Activated CD4-positive, CD25-positive, alpha-beta regulatory T cell treated with anti-CD3 and anti-CD28 coated beads, Interleukin-2, amount 50 U/mL, for 16 hours (primary cell): ENCODE measurements at regions not wholly inside any gene's neighbourhood (a gene's known extent, or its start where the extent isn't known, plus 50 kb on each side); places are given as distances from the start of the nearest gene placed in this dataset.

Experiments used
- DNase-seq: peaks from one replicate; pipeline ENCODE4 v3.0.0-alpha.2; 2020; ENCODE audit warnings: low read depth, low spot score

DNA sequence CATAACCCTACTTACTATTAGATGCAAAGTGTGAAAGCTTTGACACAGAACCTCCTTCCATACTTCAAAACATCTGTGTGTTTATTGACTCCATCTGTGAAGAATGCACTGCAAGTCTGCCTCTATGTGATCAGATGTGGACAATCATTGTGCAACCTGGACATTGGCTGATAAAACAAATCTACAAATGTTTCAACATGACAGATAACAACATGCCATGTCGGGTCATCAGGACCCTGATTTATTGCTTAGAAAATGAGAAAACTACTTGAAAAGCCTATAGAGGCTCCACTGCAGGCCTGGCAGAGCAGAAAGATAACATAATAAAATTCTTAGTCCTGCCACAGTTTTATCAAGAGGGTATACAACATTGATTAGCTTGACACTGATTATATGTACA, 1286.4 kb downstream of the GRIK2 start:
- no peak for DNase-seq

DNA sequence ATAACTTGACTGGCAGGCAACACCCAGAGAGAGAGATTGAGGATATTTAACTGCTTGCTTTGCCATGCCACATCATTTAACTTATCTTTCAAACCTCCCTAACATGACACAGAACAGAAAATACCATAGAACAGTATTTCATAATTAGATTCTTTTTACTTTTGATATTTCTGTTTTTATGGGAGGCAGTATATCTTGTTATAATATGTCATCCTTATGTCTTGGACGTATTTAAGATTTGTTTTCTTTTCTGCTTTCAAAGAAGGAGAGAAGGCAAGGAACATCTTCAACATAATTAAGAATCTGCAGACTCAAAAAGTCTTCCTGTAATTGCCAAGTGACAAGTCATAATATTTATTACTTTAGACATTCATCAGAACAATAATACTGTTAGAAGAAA, 1283.7 kb downstream of the GRIK2 start:
- no peak for DNase-seq

DNA sequence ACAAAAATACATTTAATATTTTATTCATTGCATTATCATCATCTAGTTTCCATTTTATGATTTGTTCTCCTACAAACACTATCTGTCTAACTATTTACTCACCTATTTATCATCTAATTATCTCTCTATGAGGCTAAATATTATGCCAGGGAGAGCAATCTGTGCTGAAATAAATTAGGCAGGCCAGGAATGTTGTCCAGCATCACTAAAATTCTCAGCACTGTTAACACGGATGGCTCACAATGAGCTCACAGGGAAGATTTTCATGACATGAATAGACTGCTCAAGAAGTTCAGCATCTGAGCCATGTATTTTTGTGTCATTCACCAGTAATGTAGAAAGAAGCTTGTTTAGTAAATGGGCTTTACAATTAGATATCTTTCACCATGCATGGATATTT, 1277.2 kb downstream of the GRIK2 start:
- DNase-seq = no peak

DNA sequence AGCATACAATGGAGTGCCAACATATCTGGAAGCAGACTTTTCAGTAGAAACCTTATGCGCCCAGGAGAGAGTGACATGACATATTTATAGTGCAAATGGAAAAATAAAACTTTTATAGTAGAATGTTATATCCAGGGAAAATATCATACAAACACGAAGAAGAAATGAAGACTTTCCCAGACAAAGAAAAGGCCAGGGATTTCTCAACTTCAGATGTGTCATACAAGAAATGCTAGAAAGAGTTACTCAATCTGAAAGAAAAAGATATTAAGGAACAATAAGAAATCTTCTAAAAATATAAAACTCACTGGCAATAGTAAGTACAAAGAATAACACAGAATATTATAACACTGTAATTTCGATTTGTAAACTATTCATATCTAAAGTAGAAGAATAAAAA, 1269.3 kb downstream of the GRIK2 start:
- DNase-seq = no peak

DNA sequence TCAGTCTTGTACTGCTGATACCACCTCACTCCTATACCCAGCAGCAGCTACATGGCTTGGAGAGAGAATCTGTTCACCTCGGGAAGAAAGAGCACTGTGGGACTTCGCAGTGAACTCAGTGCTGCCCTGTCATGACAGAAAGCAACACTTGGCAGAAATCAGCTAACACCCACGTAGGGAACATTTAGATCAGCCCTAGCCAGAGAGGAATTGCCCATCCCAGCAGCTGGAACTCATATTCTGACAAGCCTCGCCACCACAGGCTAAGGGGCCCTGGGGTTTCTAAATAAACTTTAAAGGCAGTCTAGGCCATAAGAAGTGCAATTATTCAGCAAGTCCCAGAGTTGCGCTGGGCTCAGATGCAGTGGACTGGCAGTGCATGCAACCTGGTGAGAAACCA, 1266.8 kb downstream of the GRIK2 start:
- DNase-seq = no peak

DNA sequence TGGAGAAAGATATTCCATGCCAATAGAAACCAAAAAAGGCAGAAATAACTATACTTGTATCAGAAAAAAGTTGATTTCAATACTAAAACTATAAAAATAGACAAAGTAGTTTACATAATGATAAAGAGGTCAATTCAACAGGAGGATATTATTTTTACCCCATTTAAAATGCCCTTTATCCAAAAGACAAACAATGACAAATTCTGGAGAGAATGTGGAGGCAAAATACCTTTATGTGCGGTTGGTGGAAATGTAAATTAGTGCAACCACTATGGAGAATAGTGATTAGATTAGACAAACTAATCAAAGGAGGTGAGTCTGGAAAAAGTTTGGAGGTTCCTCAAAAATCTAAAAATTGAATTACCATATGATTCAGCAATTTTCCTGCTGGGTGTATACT, 1262.3 kb downstream of the GRIK2 start:
- no peak for DNase-seq

DNA sequence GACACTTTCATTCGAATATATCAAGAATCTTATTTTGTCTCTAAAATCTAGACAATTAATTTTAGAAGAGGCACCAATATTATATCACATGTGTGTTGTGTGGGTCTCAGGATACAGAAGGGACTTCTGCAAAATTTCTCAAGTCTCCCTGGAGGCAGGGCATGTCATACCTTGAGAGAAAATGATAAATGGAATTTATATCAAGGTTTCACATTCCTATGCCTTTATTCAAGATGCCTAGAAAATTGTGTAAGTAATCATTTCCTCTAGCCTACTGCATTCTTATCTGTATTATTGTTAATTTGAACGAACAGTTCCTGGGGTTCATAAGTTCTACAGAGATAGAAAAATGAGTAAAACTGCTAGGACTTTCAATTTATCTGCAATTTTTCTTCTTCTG, 1247.9 kb downstream of the GRIK2 start:
- no peak for DNase-seq

DNA sequence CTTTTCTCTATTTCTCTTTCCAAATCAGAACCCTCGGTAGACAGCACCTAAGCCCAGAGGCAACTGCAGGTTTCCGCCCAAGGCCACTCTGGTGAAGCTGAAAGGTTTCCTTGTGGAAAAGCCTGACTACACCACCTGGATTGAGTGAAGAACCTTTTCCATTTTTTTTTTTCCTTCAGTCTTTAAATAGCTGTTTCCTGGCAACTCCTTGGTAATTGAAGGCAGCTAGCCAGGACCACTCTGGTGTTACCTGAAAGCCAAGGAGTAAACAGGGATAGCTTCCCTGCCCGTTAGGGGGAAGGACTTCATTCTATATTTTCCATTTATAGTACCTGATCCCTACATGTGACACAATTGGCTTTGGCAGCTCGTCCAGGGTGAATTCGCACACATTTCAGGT, 1238.4 kb downstream of the GRIK2 start:
- DNase-seq = no peak

DNA sequence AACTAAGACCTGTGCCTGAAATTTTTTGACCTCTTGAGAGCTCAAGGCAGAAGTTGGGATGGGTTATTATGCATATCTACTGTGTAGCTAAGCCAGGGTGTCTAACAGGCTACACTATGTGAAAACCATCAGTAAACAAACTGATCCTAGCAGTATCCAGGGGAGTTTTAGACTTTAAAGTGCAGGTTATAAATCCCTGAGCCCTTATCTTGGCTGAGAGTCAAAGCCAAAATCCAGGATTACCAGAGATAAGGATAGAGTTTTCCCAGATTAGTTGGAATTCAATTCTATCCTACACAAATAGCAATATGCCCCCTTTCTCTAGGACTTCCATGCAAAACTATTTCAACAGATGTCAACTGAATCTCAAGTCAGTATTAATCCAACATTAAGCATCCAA, 1229.7 kb downstream of the GRIK2 start:
- DNase-seq = no peak

DNA sequence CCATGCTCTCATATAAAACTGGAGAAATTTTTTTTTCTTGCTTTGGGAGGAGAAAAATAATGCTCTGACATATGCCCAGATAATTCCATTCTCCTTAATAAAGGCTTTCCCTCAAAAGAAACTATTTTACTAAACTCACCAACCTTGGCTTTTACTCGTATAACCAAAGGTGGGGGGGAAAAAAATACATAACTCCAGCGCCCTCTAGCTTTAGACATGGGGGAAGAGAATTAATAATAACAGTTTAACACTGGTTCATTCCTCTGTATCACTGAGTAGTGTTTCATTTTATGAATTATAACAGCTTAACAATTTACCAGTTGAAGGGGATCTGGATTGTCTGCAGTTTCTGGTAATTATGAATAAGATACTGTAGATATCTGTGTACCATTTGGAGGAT, 1226.1 kb downstream of the GRIK2 start:
- DNase-seq = no peak

DNA sequence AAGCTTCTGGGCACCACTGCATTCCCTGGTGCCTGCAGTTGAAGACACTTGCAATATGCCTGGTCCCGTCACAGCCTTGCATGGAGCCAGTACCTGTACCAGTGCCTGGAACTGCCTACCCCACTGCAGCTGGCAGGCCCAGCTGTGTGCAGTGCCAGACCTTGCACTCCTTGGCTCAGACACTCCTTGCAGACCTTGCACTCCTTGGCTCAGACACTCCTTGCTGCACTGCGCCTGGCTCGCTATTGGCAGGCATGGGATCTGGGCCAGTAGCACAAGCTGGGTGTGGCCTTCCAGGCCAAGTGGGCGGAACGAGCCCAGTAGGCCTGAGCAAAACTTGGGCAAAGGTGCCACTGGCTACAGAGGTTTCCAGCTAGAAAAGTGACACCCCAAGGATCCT, 1189.1 kb downstream of the GRIK2 start:
- DNase-seq = no peak

DNA sequence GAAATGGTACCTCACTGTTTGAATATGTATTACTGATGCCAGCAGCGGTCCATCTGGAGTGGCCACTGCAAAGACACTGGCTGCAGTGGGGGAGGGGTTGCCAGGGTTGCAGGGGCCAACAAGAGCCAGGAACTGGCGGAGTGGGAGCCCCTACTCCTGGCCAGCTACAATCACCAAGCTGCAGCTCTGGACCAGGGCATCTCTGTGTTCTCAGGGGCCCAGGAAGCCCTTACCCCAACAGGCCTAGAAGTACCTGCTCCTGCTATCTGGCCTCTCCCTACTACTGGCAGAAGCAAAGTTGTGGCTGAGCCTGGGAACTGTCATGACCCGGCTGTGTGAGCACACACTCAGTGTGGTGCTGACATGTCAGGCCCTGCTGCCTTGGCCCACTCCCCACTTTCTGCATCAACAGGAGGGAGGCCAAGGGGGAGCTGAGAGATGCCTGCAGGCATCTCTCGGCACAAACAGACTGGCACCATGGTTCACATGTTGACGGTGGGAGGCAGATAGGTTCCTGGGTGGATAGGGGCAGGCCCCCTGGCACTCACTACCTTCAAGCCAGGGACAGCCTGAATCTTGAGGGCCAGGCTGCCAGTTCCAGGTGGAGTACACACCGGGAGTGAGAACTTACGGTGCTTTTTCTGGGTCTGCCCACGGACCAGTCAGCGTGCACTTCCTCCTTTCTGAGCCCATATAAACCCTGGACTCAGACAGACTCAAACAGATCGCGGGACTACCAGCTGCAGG, 1188.0 kb downstream of the GRIK2 start:
- no peak for DNase-seq

DNA sequence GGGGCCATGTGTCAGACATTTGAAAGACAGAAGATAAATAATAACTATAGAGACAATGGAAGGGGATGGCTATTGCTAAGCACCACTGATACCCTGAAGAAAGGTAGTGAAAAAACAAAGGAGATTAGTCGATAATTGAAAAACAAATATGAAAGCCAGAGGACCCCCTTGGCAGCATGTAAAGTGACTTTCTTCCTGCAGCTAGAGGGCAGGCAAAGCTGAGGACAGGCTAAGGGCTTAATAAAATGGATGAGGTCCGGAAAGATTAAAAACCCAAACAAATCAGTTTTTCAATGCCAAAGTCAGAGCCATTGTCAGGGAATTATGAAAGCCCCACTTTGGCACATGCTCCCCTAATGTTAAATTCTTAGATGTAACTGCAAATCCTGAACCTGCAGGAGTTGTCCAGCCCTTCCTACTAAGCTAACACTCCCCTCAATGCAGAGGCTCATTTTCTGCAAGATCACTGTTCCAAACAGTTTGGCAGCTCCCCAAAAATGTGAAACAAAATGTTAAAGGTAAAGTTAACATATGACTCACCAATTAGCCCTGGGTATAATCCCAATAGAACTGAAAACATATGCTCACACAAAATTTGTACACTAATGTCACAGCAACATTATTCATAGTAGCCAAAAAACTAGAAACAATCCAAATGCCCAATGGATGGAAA, 1177.9 kb downstream of the GRIK2 start:
- no peak for DNase-seq

DNA sequence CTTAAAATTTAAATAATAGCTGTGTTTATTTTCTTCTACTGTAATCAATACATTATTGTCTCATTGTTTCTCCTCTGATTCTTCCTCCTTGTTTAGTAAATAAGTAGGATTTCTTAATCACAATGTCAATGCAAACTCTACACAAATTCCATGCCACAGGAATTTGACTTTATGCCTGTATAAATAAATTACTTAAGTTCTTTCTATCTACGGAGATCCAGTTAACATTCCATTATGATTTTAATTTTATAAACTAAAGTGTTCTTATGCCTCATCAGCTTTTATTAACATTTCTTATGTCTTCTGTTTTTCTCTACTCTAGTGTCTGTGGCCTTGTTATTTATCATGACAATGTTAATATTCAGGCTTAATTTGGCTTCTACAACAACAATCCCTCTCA, 1169.2 kb downstream of the GRIK2 start:
- no peak for DNase-seq

DNA sequence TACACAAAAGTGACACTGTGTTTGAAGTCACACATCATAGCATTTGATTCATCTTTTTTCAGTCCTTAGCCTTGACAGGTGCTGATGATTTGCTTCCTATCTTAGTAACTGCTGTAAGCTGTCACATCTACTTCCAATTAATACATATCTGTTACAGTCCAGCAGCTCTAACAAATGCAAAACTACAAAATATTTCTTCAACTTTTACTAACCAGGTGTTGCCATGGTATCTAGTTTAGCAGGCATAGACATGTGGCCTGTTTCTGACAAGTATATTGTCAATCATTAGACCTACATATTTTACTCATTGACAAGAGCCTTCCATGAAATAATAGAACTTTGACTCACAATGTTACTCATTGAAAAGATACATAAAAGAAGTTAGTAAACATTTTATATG, 1159.7 kb downstream of the GRIK2 start:
- DNase-seq = no peak

DNA sequence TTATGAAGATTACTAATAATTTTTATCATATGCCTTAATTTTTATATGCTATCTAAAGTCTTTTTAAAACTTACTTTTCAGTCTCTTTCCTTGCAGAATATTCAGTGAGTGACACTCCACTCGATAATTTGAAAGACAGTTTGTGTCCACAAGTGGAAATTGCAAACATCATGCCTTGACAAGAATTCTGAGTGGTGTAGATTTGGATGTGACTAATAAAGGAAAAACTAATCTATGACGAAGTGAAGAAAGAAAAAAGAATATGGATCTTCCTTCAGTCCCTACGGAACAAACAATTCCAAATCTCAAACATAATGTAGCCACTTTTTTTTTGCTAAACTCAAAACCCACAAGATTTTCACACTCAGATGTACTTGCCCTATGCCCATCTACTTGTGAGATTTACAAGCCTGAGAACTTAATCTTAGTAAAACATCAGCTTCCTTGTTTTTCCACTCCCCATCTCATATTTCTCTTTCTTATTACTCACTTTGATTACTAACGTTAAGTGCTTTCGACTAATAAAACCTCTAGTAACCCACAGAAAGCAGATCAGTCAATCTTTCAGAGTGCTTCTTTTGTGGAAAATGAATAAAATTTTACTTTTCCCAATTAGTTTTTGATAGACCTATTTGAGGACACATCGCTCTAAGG, 1155.8 kb downstream of the GRIK2 start:
- no peak for DNase-seq

DNA sequence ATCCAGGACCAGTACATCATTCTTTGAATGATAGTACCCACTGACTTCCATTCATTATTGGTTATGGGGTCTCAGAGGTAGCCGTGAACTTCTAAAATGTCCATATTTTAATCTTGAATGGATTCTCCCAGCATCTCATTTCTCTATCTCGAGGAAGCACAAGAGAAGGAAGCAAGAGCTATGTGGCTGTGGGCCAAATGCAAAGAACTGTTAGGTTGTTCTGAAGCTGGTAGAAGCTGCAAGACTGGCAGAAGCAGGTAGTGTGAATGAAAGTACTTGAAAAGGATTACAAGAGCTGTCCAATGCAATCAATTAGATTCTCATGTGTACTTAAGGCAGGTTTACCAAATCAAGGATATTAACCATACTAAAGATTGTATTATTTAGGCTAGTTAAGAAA, 1131.8 kb downstream of the GRIK2 start:
- no peak for DNase-seq

DNA sequence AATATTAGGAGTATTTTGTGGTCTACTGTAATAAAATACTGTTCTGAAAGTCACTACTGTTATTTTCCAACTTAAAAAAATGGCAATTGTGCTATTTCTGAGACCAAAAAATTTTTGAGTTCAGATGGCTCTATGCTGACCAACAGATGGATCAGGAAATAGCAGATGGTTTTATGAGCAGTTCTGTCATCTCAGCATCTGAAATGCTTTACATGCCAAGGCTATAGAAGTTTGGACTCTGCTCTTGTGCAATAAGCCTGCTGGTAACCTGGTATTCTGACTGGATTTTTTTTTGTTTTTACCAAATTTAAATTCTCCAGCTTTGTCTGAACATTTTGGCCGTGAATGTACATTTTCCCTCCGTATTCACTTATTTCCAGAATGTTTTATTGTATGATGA, 1127.5 kb downstream of the GRIK2 start:
- no peak for DNase-seq

DNA sequence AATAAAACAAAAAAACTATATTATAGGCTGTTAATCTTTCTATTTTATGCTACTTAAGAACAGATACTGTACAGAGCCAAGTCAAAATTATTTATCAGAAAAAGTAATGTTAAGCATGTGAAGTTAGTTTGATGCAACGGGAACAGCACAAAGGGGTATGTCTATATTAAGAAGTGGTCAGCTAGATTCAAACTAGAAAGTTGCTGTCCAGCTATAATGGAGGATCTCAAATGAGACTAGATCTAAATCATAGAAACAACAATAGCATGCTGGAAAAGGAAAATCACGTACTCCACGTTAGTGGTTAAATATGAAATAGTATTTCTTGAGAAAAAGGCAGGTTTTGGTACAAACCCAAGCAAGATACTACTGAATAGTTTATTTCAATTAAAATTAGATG, 1124.0 kb downstream of the GRIK2 start:
- no peak for DNase-seq

DNA sequence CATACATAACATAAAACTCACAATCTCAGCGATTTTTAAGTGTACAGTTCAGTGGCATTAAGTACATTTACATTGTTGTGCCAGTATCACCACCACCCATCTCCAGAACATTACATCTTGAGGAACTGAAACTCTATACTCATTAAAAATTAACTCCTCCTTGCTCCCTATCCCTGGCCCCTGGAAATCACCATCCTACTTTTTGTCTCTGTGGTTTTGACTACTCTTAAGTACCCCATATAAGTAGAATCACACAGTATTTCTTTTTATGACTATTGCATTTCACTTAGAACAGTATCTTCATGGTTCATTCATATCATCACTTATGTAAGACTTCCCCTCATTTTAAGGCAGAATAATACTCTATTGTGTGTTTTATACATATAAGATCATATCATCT, 1108.1 kb downstream of the GRIK2 start:
- DNase-seq = no peak

DNA sequence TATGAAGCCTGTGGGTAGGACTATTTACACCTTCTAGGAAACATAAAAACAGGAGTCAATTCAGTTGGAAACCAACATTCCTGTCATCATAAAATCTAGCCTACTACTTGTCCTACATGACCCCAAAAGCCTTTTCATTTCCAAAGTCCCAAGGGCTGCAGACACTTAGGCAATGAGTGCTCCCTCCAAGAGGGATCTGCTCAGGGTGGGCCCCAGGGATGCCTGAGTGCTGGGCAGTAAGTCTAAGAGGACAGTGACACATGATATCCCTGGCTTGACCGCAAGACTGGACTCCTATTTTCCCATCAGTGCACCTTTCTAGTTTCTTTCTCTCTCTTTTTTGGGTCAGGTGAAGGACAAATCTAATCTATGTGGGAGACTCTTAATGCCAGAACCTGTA, 1101.3 kb downstream of the GRIK2 start:
- no peak for DNase-seq

DNA sequence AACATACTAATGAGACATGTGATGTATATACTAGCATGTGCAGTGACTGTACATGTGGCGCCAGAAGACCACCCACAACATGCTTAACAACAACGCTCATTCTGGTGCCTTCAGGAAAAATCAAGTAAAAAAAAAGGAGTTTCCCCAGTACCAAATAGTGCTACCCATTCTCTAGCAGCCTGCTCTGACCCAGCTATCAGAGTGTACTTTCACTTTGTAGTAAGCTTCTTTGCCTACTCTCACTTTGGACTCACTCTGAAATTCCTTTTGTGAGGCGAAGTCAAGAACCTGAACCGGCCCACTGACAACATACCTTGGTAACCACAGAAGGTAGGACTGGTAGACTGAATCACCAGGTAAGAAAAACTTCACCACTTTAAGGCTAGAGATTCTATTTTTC, 1100.0 kb downstream of the GRIK2 start:
- DNase-seq = no peak

DNA sequence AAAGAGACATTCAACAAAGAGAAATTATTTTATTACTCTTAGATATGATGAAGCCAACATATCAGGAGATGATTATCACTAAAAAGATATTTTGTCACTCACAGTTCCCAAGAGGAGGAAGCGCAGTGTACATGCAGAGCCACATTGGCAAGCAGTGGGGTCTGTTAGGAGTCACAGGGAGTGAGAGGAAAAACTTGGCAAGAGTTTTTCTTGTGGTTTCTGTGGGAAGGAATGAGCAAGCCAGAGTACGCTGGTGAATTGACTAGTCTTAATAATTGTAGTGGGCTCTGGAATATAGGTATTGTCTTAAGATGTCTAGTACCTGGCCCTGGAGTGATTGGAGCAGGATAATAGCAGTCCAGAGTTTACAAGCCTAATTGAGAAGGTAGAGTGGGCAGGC, 1095.2 kb downstream of the GRIK2 start:
- DNase-seq = no peak
